ENCODE measurements at regions not wholly inside any gene's neighbourhood (a gene's known extent, or its start where the extent isn't known, plus 50 kb on each side); places are given as distances from the start of the nearest gene placed in this dataset.

DNA sequence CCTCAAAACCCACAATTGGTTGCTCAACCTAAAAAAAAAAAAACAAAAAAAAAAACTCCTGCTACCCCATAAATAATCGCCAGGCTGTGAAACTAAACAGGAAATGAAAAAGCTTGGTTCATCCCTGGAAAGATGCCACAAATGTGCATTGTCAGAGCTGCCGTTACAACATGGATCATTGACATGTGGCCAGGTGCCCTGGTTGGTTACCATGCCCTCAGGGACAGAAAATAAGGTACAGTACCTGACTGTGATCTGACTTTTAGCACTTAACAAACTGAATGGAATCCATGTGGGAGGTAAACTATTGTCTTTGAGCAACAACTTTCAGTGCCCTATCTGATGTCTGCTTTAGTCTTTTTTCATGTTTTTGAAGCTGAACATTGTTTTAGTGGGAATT is 118.0 kb upstream of the RPL34 start:
- no TSS peak for BruUV-seq (replicated peaks)
- Mint-ChIP-seq H3K27ac (ENCODE audit: low read depth, unreplicated experiment) (peak overlapping the region; percentile 52), H3K4me1 (ENCODE audit: insufficient read depth, unreplicated experiment) (peaks cover 13% of the 10 kb centered on the region), H3K27me3 (ENCODE audit: insufficient read depth, unreplicated experiment) (no peaks in the 10 kb centered on the region), H3K36me3 (ENCODE audit: insufficient read depth, unreplicated experiment) (no peaks in the 10 kb centered on the region), H3K9me3 (ENCODE audit: unreplicated experiment) (peaks cover 4% of the 10 kb centered on the region), H3K4me3 (ENCODE audit: unreplicated experiment) (no peak overlapping the region)
- POLR2A ChIA-PET = interaction anchor here (0.8 to 1.4 kb wide), 3 partner anchors 35 to 118 kb away, joined by 4 to 5 read pairs (median 5); partner anchors contain the start of gene RPL34
- peak; percentile 93 for DNase-seq (ENCODE audit: unreplicated experiment)
- CTCF ChIA-PET = interaction anchor here (0.6 to 1.7 kb wide), 8 partner anchors 10 to 642 kb away, joined by 3 to 10 read pairs (median 4); no protein-coding TSS in a partner anchor
- TF ChIP-seq, protein P1, sequence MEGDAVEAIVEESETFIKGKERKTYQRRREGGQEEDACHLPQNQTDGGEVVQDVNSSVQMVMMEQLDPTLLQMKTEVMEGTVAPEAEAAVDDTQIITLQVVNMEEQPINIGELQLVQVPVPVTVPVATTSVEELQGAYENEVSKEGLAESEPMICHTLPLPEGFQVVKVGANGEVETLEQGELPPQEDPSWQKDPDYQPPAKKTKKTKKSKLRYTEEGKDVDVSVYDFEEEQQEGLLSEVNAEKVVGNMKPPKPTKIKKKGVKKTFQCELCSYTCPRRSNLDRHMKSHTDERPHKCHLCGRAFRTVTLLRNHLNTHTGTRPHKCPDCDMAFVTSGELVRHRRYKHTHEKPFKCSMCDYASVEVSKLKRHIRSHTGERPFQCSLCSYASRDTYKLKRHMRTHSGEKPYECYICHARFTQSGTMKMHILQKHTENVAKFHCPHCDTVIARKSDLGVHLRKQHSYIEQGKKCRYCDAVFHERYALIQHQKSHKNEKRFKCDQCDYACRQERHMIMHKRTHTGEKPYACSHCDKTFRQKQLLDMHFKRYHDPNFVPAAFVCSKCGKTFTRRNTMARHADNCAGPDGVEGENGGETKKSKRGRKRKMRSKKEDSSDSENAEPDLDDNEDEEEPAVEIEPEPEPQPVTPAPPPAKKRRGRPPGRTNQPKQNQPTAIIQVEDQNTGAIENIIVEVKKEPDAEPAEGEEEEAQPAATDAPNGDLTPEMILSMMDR (IDR thresholded peaks at IDR 0.05; ENCODE audit: unreplicated experiment) = no peak
- intact Hi-C loops (cut with micrococcal nuclease) = no loop called here

DNA sequence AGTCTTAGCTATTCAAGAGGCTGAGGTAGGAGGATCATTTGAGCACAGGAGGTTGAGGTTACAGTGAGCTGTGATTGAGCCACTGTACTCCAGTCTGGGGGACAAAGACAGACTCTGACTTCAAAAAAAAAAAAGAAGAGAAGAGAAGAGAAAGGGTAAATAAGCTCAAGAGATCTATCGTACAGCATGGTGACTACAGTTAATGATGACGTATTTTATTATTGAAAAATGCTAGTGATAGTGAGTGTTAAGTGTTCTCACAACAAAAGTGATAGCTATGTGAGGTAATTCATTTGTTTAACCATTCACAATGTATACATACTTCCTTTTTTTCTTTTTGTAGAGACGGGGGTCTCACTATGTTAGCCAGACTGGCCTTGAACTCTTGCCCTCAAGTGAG is 121.5 kb upstream of the RPL34 start:
- CTCF ChIA-PET = interaction anchor here (0.5 to 1.5 kb wide), 5 partner anchors 252 to 480 kb away, joined by 3 to 4 read pairs (median 3); no protein-coding TSS in a partner anchor
- peaks cover 13% of the 10 kb centered on the region for H3K4me1 Mint-ChIP-seq (ENCODE audit: insufficient read depth, unreplicated experiment)
- H3K4me3 Mint-ChIP-seq (ENCODE audit: unreplicated experiment) = no peak overlapping the region
- TF ChIP-seq, protein P1 (IDR thresholded peaks at IDR 0.05; ENCODE audit: unreplicated experiment) = no peak
- no peaks in the 10 kb centered on the region for H3K36me3 Mint-ChIP-seq (ENCODE audit: insufficient read depth, unreplicated experiment)
- DNase-seq (ENCODE audit: unreplicated experiment) = no peak
- intact Hi-C loops (cut with micrococcal nuclease) = no loop called here
- BruUV-seq (replicated peaks) = no TSS peak
- POLR2A ChIA-PET = interaction anchor here (0.9 kb wide), 1 partner anchor 151 kb away, joined by 3 read pairs; the partner anchor contains the start of gene OSTC
- no peaks in the 10 kb centered on the region for H3K27me3 Mint-ChIP-seq (ENCODE audit: insufficient read depth, unreplicated experiment)
- peaks cover under 1% of the 10 kb centered on the region for H3K9me3 Mint-ChIP-seq (ENCODE audit: unreplicated experiment)
- no peak overlapping the region for H3K27ac Mint-ChIP-seq (ENCODE audit: low read depth, unreplicated experiment)

DNA sequence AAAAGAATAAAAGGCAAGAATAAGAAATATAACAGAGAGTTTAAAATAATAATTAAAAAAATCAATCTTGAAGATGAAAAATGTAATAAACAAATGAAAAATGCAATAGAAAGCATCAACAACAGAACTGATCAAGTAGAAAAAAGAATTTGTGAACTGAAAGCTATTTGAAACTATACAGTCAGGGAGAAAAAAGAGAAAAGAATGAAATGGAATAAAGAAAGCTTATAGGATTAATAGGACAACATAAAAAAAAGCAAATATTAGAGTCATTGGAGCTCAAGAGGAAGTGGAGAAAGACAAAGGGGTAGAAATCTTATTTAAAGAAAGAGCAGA is 126.8 kb upstream of the RPL34 start:
- Mint-ChIP-seq H3K36me3 (ENCODE audit: insufficient read depth, unreplicated experiment) (no peaks in the 10 kb centered on the region), H3K4me1 (ENCODE audit: insufficient read depth, unreplicated experiment) (no peaks in the 10 kb centered on the region), H3K9me3 (ENCODE audit: unreplicated experiment) (peaks cover 7% of the 10 kb centered on the region), H3K4me3 (ENCODE audit: unreplicated experiment) (no peak overlapping the region), H3K27me3 (ENCODE audit: insufficient read depth, unreplicated experiment) (no peaks in the 10 kb centered on the region), H3K27ac (ENCODE audit: low read depth, unreplicated experiment) (no peak overlapping the region)
- ChIA-PET CTCF (interaction anchor here (0.6 to 3.1 kb wide), 19 partner anchors 8 to 485 kb away, joined by 3 to 36 read pairs (median 4); no protein-coding TSS in a partner anchor), POLR2A (interaction anchor here (0.6 kb wide), 1 partner anchor 318 kb away, joined by 3 read pairs; no protein-coding TSS in a partner anchor)
- no TSS peak for BruUV-seq (replicated peaks)
- TF ChIP-seq, protein P1 (IDR thresholded peaks at IDR 0.05; ENCODE audit: unreplicated experiment) = no peak
- no peak for DNase-seq (ENCODE audit: unreplicated experiment)
- intact Hi-C loops (cut with micrococcal nuclease) = loop anchor here (1.0 kb wide), 4 partner anchors 79 to 475 kb away; no protein-coding TSS in a partner anchor

DNA sequence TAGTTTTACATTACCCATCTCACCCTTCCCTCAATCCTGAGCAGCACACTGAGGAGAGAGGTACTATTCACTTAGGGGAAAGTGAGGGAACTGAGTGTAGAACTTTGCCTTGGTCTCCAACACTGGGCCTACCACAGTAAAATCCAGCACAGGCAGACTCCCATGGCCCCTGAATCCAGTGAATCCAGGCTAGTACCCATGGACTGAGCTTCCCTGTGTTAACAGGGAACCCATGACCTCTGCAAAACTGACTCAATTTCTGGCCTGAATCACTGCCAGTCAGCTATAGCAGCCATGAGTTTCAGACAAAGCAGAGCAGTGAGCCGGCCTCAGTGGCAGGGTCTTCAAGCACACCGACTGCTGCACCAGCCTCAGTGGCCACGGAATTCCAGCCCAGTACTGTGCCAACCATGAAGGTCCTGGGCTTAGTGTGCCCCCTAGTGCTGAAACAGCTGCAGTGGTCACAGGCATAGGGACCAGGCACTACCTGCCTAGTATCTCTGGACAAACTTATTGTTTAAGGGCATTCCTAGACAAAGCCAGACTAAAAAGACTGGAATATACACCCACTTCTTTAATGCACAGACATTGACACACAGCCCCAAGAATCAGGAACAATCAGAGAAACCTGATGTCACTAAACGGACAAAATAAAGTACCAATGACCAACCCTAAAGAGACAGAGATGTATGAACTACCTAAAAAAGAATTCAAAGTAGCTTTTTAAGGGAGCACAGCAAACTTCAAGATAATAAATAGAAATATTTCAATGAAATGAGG is 127.4 kb upstream of the RPL34 start:
- H3K9me3 Mint-ChIP-seq (ENCODE audit: unreplicated experiment) = peaks cover 7% of the 10 kb centered on the region
- intact Hi-C loops (cut with micrococcal nuclease) = loop anchor here (1.0 kb wide), 4 partner anchors 79 to 475 kb away; no protein-coding TSS in a partner anchor
- TF ChIP-seq, protein P1 (IDR thresholded peaks at IDR 0.05; ENCODE audit: unreplicated experiment) = peak; percentile 74
- ChIA-PET CTCF (interaction anchor here (0.5 to 3.1 kb wide), 28 partner anchors 8 to 484 kb away, joined by 3 to 36 read pairs (median 4); no protein-coding TSS in a partner anchor), POLR2A (no interaction called here)
- DNase-seq (ENCODE audit: unreplicated experiment) = peak; percentile 65
- no TSS peak for BruUV-seq (replicated peaks)
- no peaks in the 10 kb centered on the region for H3K27me3 Mint-ChIP-seq (ENCODE audit: insufficient read depth, unreplicated experiment)
- no peaks in the 10 kb centered on the region for H3K4me1 Mint-ChIP-seq (ENCODE audit: insufficient read depth, unreplicated experiment)
- no peak overlapping the region for H3K4me3 Mint-ChIP-seq (ENCODE audit: unreplicated experiment)
- H3K36me3 Mint-ChIP-seq (ENCODE audit: insufficient read depth, unreplicated experiment) = no peaks in the 10 kb centered on the region
- H3K27ac Mint-ChIP-seq (ENCODE audit: low read depth, unreplicated experiment) = no peak overlapping the region
